K562 (cell line): ENCODE measurements at regions not wholly inside any gene's neighbourhood (a gene's known extent, or its start where the extent isn't known, plus 50 kb on each side); places are given as distances from the start of the nearest gene placed in this dataset.

Experiments
- ATAC-seq: fragments of 200-7000 bp; cut with Tn5 transposase; 3 replicates; pipeline ENCODE4 v1.9.1; 2020; ENCODE audit warnings: moderate library complexity
- BruUV-seq: library from RNA; stranded (reverse); fragments of 400-500 nt; replicated peaks from 2 replicates; lab custom pipeline; 2021; lab: Mats Ljungman, UMichigan
- CTCF ChIA-PET: fragments of 300-600 bp; formaldehyde crosslinking; extraction: SDS; loops from one replicate; lab custom pipeline; 2021; ENCODE audit warnings: low intra/inter-chr PET ratio; lab: Yijun Ruan, JAX
- POLR2A ChIA-PET: fragments of 300-600, 350-650 bp; sonication (Branson Sonifier 250); formaldehyde crosslinking; extraction: SDS; loops from one replicate; lab custom pipeline; 2021; ENCODE audit warnings: antibody characterized with exemption, inconsistent platforms; lab: Yijun Ruan, JAX
- DNase-seq, 4 experiments: peaks; one replicate each; pipeline versions ENCODE4 v3.0.0 to v3.0.0-alpha.2; 2011 to 2018; ENCODE audit warnings: low spot score in 3 of 4, mixed read lengths in 3 of 4; ENCODE audit errors: extremely low read depth in 1 of 4
- FAIRE-seq: peaks from 2 replicates; lab custom pipeline; 2011; peaks lifted over from hg19 to GRCh38; lab: Jason Lieb, UNC
- H2AFZ ChIP-seq: 2 replicates; pipeline ENCODE4 v1.6.0; 2011; ENCODE audit warnings: low read depth, low read length, control low read depth, inconsistent platforms
- H3K27ac ChIP-seq: fragments of 200-600 bp; 3 replicates; pipeline ENCODE4 v1.8.0; 2011; ENCODE audit warnings: low read depth, mild to moderate bottlenecking, control low read depth, inconsistent platforms, low read length, moderate library complexity, mixed read lengths; ENCODE audit errors: extremely low read depth
- H3K27me3 ChIP-seq, 2 experiments: fragments of 300-600 bp in 1 of 2; 2 replicates in 1 of 2; 3 replicates in 1 of 2; pipeline versions ENCODE4 v1.6.0 to v1.8.0; 2011; ENCODE audit warnings: inconsistent platforms in 2 of 2, low read length in 2 of 2, mild to moderate bottlenecking in 1 of 2, mixed read lengths in 1 of 2, moderate library complexity in 1 of 2; ENCODE audit not compliant: control insufficient read depth in 2 of 2, insufficient read depth in 2 of 2
- H3K36me3 ChIP-seq: fragments of 300-600 bp; 3 replicates; pipeline ENCODE4 v1.8.0; 2011; ENCODE audit warnings: mild to moderate bottlenecking, low read length, inconsistent platforms; ENCODE audit not compliant: control insufficient read depth, insufficient read depth
- H3K4me1 ChIP-seq, 2 experiments: fragments of 200-600 bp in 1 of 2; replicated peaks in 1 of 2; 2 replicates in 1 of 2; 3 replicates in 1 of 2; pipeline versions ENCODE4 v1.5.1 to v1.8.0; 2011; ENCODE audit warnings: inconsistent platforms in 2 of 2, low read length in 2 of 2, mild to moderate bottlenecking in 1 of 2, mixed read lengths in 1 of 2, moderate library complexity in 1 of 2; ENCODE audit not compliant: control insufficient read depth in 2 of 2, insufficient read depth in 2 of 2
- H3K4me2 ChIP-seq: 2 replicates; pipeline ENCODE4 v1.6.1; 2011; ENCODE audit warnings: low read length, control low read depth, inconsistent platforms, mixed read lengths; ENCODE audit not compliant: insufficient read depth
- H3K4me3 ChIP-seq: fragments of 200-600 bp; sonication (generic), shearing (Covaris generic); 2 replicates; pipeline ENCODE4 v1.5.1; 2016; ENCODE audit warnings: control low read depth, inconsistent platforms
- H3K79me2 ChIP-seq: fragments of 200-600 bp; 3 replicates; pipeline ENCODE4 v1.8.0; 2011; ENCODE audit warnings: low read length, inconsistent platforms; ENCODE audit not compliant: control insufficient read depth, insufficient read depth
- H3K9ac ChIP-seq, 2 experiments: 2 replicates each; pipeline versions ENCODE4 v1.6.0 to v1.6.1; 2011; ENCODE audit warnings: low read depth in 2 of 2, low read length in 2 of 2, control low read depth in 1 of 2, inconsistent platforms in 1 of 2, mild to moderate bottlenecking in 1 of 2, mixed read lengths in 1 of 2; ENCODE audit not compliant: insufficient read depth in 1 of 2
- H3K9me1 ChIP-seq: one replicate; pipeline ENCODE4 v1.6.0; 2011; ENCODE audit warnings: inconsistent platforms, mild to moderate bottlenecking, low read length, moderate library complexity; ENCODE audit not compliant: control insufficient read depth, insufficient read depth
- H3K9me3 ChIP-seq: replicated peaks from 2 replicates; pipeline ENCODE4 v1.5.1; 2011; ENCODE audit warnings: low read depth, low read length, inconsistent platforms; ENCODE audit not compliant: control insufficient read depth, insufficient read depth
- H4K20me1 ChIP-seq: replicated peaks from 2 replicates; pipeline ENCODE4 v1.6.1; 2011; ENCODE audit warnings: low read length, inconsistent platforms, mixed read lengths; ENCODE audit not compliant: control insufficient read depth, insufficient read depth
- EHMT2 ChIP-seq: fragments of 450-650 bp; IDR thresholded peaks from 2 replicates; pipeline ENCODE4 v1.6.1; 2018; ENCODE audit warnings: antibody characterized with exemption
- GTF2E2 ChIP-seq: fragments of 200-800 bp; sonication (Bioruptor generic); IDR thresholded peaks from 2 replicates; pipeline ENCODE4 v1.6.1; 2016; ENCODE audit warnings: missing genetic modification characterization, missing compliant biosample characterization
- MXD1 ChIP-seq: fragments of 250-450 bp; sonication (Bioruptor Pico); IDR thresholded peaks from 2 replicates; pipeline ENCODE4 v1.8.0; 2021; ENCODE audit warnings: borderline replicate concordance, mild to moderate bottlenecking, moderate library complexity; ENCODE audit not compliant: poor library complexity, severe bottlenecking
- NEUROD1 ChIP-seq: fragments of 150-350 bp; IDR thresholded peaks from 2 replicates; pipeline ENCODE4 v1.6.1; 2014; ENCODE audit warnings: borderline replicate concordance, low read length, low read depth; ENCODE audit not compliant: partially characterized antibody
- PHB ChIP-seq: fragments of 250-450 bp; sonication (Bioruptor Pico); IDR thresholded peaks from 2 replicates; pipeline ENCODE4 v1.5.0; 2021
- PRPF4 ChIP-seq: fragments of 200-400 bp; formaldehyde crosslinking; IDR thresholded peaks from one replicate; pipeline ENCODE4 v1.6.1; 2017; ENCODE audit warnings: low read length, low read depth, mild to moderate bottlenecking; ENCODE audit not compliant: insufficient read depth, poor library complexity, severe bottlenecking
- STAT6 ChIP-seq: sonication (generic); formaldehyde crosslinking; IDR thresholded peaks from 2 replicates; pipeline ENCODE4 v1.8.1; 2023; ENCODE audit warnings: mild to moderate bottlenecking, missing genetic modification reagents
- ZNF274 ChIP-seq: IDR thresholded peaks from 2 replicates; pipeline ENCODE4 v1.6.1; 2011; ENCODE audit warnings: low read depth, mild to moderate bottlenecking, low read length, moderate library complexity, borderline replicate concordance
- ZNF561 ChIP-seq: fragments of 450-650 bp; formaldehyde crosslinking; conservative IDR thresholded peaks from 2 replicates; pipeline ENCODE4 v1.4.0; 2020; ENCODE audit warnings: mild to moderate bottlenecking, moderate library complexity
- ZNF584 ChIP-seq: fragments of 200-800 bp; sonication (Bioruptor generic); IDR thresholded peaks from 2 replicates; pipeline ENCODE4 v1.6.1; 2016; ENCODE audit warnings: low read depth, mild to moderate bottlenecking, missing genetic modification characterization, missing compliant biosample characterization
- WGBS: fragments of 100-300 bp; shearing (Covaris generic); methylation state at CpG from one replicate; pipeline ENCODE4 v1.1.6; 2016; ENCODE audit warnings: low coverage, mixed read lengths; ENCODE audit not compliant: insufficient coverage; ENCODE audit errors: missing lambda C conversion rate; 5-methylcytosine and 5-hydroxymethylcytosine counted together
- in situ Hi-C: fragments of 300-500 bp; cut with MboI; formaldehyde crosslinking; loops from 4 replicates; pipeline ENCODE4 v1.15.0; 2018; ENCODE audit warnings: inconsistent platforms, mixed read lengths
- intact Hi-C: fragments of 100-400 bp; cut with micrococcal nuclease; formaldehyde crosslinking; loops from 2 replicates; pipeline ENCODE4 v1.14.2; 2022

- BruUV-seq: no TSS peak
- Histone ChIP-seq H4K20me1 (no peaks in the 10 kb centered on the region), H3K4me1 (no peaks in the 10 kb centered on the region), H3K4me3 (no peak overlapping the region), H3K27me3 (no peaks in the 10 kb centered on the region), H3K4me2 (no peak overlapping the region), H2AFZ (no peak overlapping the region), H3K27ac (no peak overlapping the region), H3K79me2 (no peaks in the 10 kb centered on the region), H3K9me3 (no peaks in the 10 kb centered on the region), H3K9ac (no peak overlapping the region), H3K9me1 (no peaks in the 10 kb centered on the region), H3K36me3 (no peaks in the 10 kb centered on the region)
- intact Hi-C loops: no loop called here
- 0% methylated on average over 4 of the region's 4 CpGs for WGBS
- ChIA-PET CTCF (no interaction called here), POLR2A (interaction anchor here (0.7 kb wide), 1 partner anchor 204 kb away, joined by 3 read pairs; no protein-coding TSS in a partner anchor)
- TF ChIP-seq PHB (CRISPR knock-in tag) (no peak), MXD1 (CRISPR knock-in tag) (no peak), ZNF584 (no peak), PRPF4 (no peak), NEUROD1 (no peak), STAT6 (CRISPR knock-in tag) (no peak), EHMT2 (no peak), GTF2E2 (tag) (no peak), ZNF561 (CRISPR knock-in tag) (no peak), ZNF274 (no peak)
- ATAC-seq (no peak), DNase-seq (no peak), FAIRE-seq (no peak)
- in situ Hi-C loops: no loop called here
Measured at GRCh38 chr13:79803989-79804388, 323.0 kb downstream of the NDFIP2 start.
